Liver (tissue), 8 donors: ENCODE measurements at regions not wholly inside any gene's neighbourhood (a gene's known extent, or its start where the extent isn't known, plus 50 kb on each side); places are given as distances from the start of the nearest gene placed in this dataset.

ENCODE experiments used
- DNase-seq: peaks from one replicate; pipeline ENCODE4 v3.0.0-alpha.2; 2017; ENCODE audit warnings: low spot score
- H3K27ac ChIP-seq, 2 donors: one replicate each; pipeline ENCODE4 v1.7.0; 2013; ENCODE audit warnings: inconsistent platforms in 2 of 2, low read length in 2 of 2, control low read depth in 1 of 2, low read depth in 1 of 2, mild to moderate bottlenecking in 1 of 2
- H3K27me3 ChIP-seq, 4 donors: one replicate each; pipeline versions ENCODE4 v1.6.1 to v1.7.0; 2013; ENCODE audit warnings: low read length in 3 of 4, inconsistent platforms in 1 of 4, mild to moderate bottlenecking in 1 of 4, moderate library complexity in 1 of 4; ENCODE audit not compliant: control insufficient read depth in 4 of 4, insufficient read depth in 4 of 4
- H3K36me3 ChIP-seq, 4 donors: one replicate each; pipeline versions ENCODE4 v1.6.1 to v1.7.0; 2013; ENCODE audit warnings: low read length in 3 of 4, mild to moderate bottlenecking in 3 of 4, low read depth in 1 of 4, moderate library complexity in 1 of 4; ENCODE audit not compliant: control insufficient read depth in 4 of 4, insufficient read depth in 3 of 4
- H3K4me1 ChIP-seq, 4 donors: one replicate each; pipeline versions ENCODE4 v1.6.1 to v1.7.0; 2013; ENCODE audit warnings: low read length in 3 of 4, mild to moderate bottlenecking in 3 of 4, moderate library complexity in 1 of 4; ENCODE audit not compliant: control insufficient read depth in 4 of 4, insufficient read depth in 4 of 4
- H3K4me3 ChIP-seq, 3 donors: one replicate each; pipeline versions ENCODE4 v1.6.1 to v1.7.0; 2013; ENCODE audit warnings: low read length in 3 of 3, control low read depth in 1 of 3, low read depth in 1 of 3, mild to moderate bottlenecking in 1 of 3
- H3K9ac ChIP-seq, 2 donors: one replicate each; pipeline ENCODE4 v1.7.0; 2013; ENCODE audit warnings: low read length in 2 of 2, mild to moderate bottlenecking in 2 of 2, moderate library complexity in 2 of 2, control low read depth in 1 of 2, low read depth in 1 of 2
- H3K9me3 ChIP-seq, 4 donors: one replicate each; pipeline versions ENCODE4 v1.6.1 to v1.7.0; 2013; ENCODE audit warnings: low read length in 3 of 4; ENCODE audit not compliant: control insufficient read depth in 4 of 4
- EGR1 ChIP-seq, 2 donors: IDR thresholded peaks; 2 replicates each; pipeline ENCODE4 v1.6.1; 2016 to 2018; ENCODE audit warnings: antibody characterized with exemption in 2 of 2, low read depth in 2 of 2
- FOXA1 ChIP-seq: IDR thresholded peaks from 2 replicates; pipeline ENCODE4 v1.6.1; 2016; ENCODE audit warnings: antibody characterized with exemption
- FOXA2 ChIP-seq: IDR thresholded peaks from 2 replicates; pipeline ENCODE4 v1.6.1; 2016; ENCODE audit warnings: antibody characterized with exemption
- GABPA ChIP-seq, 2 donors: IDR thresholded peaks in 1 of 2; conservative IDR thresholded peaks in 1 of 2; 2 replicates each; pipeline ENCODE4 v1.6.1; 2016; ENCODE audit warnings: antibody characterized with exemption in 2 of 2, mild to moderate bottlenecking in 1 of 2, moderate library complexity in 1 of 2
- HNF4A ChIP-seq, 2 donors: conservative IDR thresholded peaks; 2 replicates each; pipeline ENCODE4 v1.6.1; 2016; ENCODE audit warnings: antibody characterized with exemption in 2 of 2, mild to moderate bottlenecking in 2 of 2
- HNF4G ChIP-seq: IDR thresholded peaks from 2 replicates; pipeline ENCODE4 v1.6.1; 2016; ENCODE audit warnings: antibody characterized with exemption
- JUND ChIP-seq, 2 donors: IDR thresholded peaks; 2 replicates each; pipeline ENCODE4 v1.6.1; 2016; ENCODE audit warnings: antibody characterized with exemption in 2 of 2
- MAX ChIP-seq: IDR thresholded peaks from 2 replicates; pipeline ENCODE4 v1.6.1; 2016; ENCODE audit warnings: antibody characterized with exemption
- NR2F2 ChIP-seq: IDR thresholded peaks from 2 replicates; pipeline ENCODE4 v1.6.1; 2016; ENCODE audit warnings: antibody characterized with exemption
- RAD21 ChIP-seq, 2 donors: IDR thresholded peaks; 2 replicates each; pipeline ENCODE4 v1.6.1; 2016; ENCODE audit warnings: antibody characterized with exemption in 2 of 2, mild to moderate bottlenecking in 2 of 2
- RXRA ChIP-seq, 2 donors: IDR thresholded peaks; 2 replicates each; pipeline ENCODE4 v1.6.1; 2017 to 2018; ENCODE audit warnings: antibody characterized with exemption in 2 of 2, mild to moderate bottlenecking in 1 of 2
- SP1 ChIP-seq: IDR thresholded peaks from 2 replicates; pipeline ENCODE4 v1.6.1; 2018; ENCODE audit warnings: antibody characterized with exemption, mild to moderate bottlenecking
- TAF1 ChIP-seq: conservative IDR thresholded peaks from 2 replicates; pipeline ENCODE4 v1.6.1; 2016; ENCODE audit warnings: antibody characterized with exemption, mild to moderate bottlenecking
- YY1 ChIP-seq: IDR thresholded peaks from 2 replicates; pipeline ENCODE4 v1.6.1; 2016; ENCODE audit warnings: antibody characterized with exemption, mild to moderate bottlenecking
- ZBTB33 ChIP-seq: IDR thresholded peaks from 2 replicates; pipeline ENCODE4 v1.6.1; 2016; ENCODE audit warnings: antibody characterized with exemption
- WGBS: extraction: QIAGEN DNeasy Blood & Tissue Kit; methylation state at CpG from one replicate; pipeline ENCODE4 v1.1.7; 2013; 5-methylcytosine and 5-hydroxymethylcytosine counted together
- TF ChIP-seq, protein P1 (sequence below): IDR thresholded peaks from 2 replicates; pipeline ENCODE4 v1.6.1; 2016; ENCODE audit warnings: antibody characterized with exemption, mild to moderate bottlenecking
- TF ChIP-seq, protein P2 (sequence below): fragments of 150-350 bp; IDR thresholded peaks from 2 replicates; pipeline ENCODE4 v1.5.1; 2017; ENCODE audit warnings: improper control_type of control experiment, low read depth, low read length; ENCODE audit not compliant: missing input control
- donor health status: healthy.
- donor health status: healthy.
- donor health status: healthy.
- donor health status: healthy.
- donor health status: healthy.

DNA sequence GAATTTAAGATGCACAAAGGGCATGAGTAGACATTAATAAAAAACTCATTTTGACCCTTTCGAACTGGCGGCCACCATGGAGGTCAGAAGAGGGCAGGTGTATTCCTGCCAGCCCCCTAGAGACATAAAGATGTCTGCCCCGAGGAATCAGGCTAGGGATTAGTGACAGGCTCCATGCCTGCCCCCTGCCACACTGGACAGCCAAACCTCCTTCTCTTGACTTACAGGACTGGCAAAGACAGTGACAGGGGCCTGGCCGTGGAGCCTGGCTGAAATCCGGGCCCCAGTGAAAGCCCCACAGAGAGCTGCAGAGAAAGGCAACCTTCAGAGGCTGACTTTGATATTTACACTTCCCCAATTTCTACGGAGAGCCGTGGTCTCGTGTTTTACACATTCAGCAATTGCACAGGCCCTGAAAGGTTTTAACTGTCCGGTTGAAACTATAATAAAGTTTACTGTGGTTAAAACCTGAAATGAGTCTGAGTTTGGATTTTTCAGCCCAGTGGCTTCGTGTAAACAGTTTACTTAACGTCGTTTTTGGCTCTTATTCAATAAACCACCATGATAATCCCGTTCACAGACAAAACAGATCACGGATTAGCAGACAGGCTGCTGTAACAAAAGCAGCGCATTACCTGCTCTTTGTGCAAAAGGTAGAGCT lies 243.9 kb upstream of the MYOCD start:
- Histone ChIP-seq H3K27me3 (no peaks in the 10 kb centered on the region), H3K9me3 (peaks cover 0 to 6% (median 5%) of the 10 kb centered on the region in 4 donors), H3K4me3 (no peak overlapping the region), H3K27ac (no peak overlapping the region), H3K4me1 (no peaks in the 10 kb centered on the region), H3K36me3 (no peaks in the 10 kb centered on the region), H3K9ac (no peak overlapping the region)
- 51% methylated on average over 15 of the region's 15 CpGs for WGBS
- DNase-seq = no peak
- TF ChIP-seq RXRA (IDR thresholded peaks at IDR 0.05) (no peak), FOXA1 (no peak), HNF4G (no peak), HNF4A (conservative IDR thresholded peaks at IDR 0.05) (no peak), ZBTB33 (no peak), GABPA (IDR thresholded peaks at IDR 0.05 in 1 of 2, conservative IDR thresholded peaks at IDR 0.05 in 1 of 2) (no peak), TAF1 (no peak), NR2F2 (no peak), FOXA2 (no peak), JUND (IDR thresholded peaks at IDR 0.05) (no peak)

DNA sequence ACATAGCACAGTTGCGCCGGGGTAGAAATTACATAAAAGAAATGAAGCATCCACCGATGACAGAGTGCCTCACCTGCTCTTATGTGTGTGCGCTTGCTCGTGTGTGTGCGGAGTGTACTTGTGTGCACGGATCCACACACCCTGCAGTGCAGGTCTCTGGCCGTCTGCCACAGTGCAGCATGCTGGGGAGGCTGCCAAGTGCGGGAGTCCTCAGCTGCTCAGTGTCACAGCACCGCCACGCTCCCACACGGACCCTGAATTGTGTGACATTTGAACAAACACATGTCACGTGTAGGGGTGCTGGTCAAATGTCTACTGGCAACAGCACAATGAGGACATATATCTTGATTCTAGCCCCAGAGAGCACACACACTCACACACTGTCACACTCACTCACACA lies 243.0 kb upstream of the MYOCD start:
- TF ChIP-seq, protein P1, sequence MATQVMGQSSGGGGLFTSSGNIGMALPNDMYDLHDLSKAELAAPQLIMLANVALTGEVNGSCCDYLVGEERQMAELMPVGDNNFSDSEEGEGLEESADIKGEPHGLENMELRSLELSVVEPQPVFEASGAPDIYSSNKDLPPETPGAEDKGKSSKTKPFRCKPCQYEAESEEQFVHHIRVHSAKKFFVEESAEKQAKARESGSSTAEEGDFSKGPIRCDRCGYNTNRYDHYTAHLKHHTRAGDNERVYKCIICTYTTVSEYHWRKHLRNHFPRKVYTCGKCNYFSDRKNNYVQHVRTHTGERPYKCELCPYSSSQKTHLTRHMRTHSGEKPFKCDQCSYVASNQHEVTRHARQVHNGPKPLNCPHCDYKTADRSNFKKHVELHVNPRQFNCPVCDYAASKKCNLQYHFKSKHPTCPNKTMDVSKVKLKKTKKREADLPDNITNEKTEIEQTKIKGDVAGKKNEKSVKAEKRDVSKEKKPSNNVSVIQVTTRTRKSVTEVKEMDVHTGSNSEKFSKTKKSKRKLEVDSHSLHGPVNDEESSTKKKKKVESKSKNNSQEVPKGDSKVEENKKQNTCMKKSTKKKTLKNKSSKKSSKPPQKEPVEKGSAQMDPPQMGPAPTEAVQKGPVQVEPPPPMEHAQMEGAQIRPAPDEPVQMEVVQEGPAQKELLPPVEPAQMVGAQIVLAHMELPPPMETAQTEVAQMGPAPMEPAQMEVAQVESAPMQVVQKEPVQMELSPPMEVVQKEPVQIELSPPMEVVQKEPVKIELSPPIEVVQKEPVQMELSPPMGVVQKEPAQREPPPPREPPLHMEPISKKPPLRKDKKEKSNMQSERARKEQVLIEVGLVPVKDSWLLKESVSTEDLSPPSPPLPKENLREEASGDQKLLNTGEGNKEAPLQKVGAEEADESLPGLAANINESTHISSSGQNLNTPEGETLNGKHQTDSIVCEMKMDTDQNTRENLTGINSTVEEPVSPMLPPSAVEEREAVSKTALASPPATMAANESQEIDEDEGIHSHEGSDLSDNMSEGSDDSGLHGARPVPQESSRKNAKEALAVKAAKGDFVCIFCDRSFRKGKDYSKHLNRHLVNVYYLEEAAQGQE = no peak
- no peak for TF ChIP-seq HNF4G
- TF ChIP-seq MAX = no peak
- no peak for TF ChIP-seq RXRA (IDR thresholded peaks at IDR 0.05)
- no peak for TF ChIP-seq NR2F2
- TF ChIP-seq EGR1 (IDR thresholded peaks at IDR 0.05; ENCODE audit: low read depth in 2 of 2) = no peak
- no peak for TF ChIP-seq FOXA2
- no peak for TF ChIP-seq SP1
- no peak for TF ChIP-seq RAD21 (IDR thresholded peaks at IDR 0.05)
- no peak for TF ChIP-seq YY1
- TF ChIP-seq TAF1 = no peak
- TF ChIP-seq, protein P2, sequence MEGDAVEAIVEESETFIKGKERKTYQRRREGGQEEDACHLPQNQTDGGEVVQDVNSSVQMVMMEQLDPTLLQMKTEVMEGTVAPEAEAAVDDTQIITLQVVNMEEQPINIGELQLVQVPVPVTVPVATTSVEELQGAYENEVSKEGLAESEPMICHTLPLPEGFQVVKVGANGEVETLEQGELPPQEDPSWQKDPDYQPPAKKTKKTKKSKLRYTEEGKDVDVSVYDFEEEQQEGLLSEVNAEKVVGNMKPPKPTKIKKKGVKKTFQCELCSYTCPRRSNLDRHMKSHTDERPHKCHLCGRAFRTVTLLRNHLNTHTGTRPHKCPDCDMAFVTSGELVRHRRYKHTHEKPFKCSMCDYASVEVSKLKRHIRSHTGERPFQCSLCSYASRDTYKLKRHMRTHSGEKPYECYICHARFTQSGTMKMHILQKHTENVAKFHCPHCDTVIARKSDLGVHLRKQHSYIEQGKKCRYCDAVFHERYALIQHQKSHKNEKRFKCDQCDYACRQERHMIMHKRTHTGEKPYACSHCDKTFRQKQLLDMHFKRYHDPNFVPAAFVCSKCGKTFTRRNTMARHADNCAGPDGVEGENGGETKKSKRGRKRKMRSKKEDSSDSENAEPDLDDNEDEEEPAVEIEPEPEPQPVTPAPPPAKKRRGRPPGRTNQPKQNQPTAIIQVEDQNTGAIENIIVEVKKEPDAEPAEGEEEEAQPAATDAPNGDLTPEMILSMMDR = no peak
- TF ChIP-seq FOXA1 = no peak
- no peak for TF ChIP-seq JUND (IDR thresholded peaks at IDR 0.05)
- no peaks in the 10 kb centered on the region for H3K4me1 ChIP-seq
- peaks cover 0 to 6% (median 5%) of the 10 kb centered on the region in 4 donors for H3K9me3 ChIP-seq
- H3K27me3 ChIP-seq = no peaks in the 10 kb centered on the region
- H3K27ac ChIP-seq = no peak overlapping the region
- H3K9ac ChIP-seq = no peak overlapping the region
- no peak for DNase-seq
- H3K4me3 ChIP-seq = no peak overlapping the region
- no peaks in the 10 kb centered on the region for H3K36me3 ChIP-seq
- WGBS = 81% methylated on average over 13 of the region's 13 CpGs
